HG02885 (cell line): ENCODE measurements at regions not wholly inside any gene's neighbourhood (a gene's known extent, or its start where the extent isn't known, plus 50 kb on each side); places are given as distances from the start of the nearest gene placed in this dataset.
A peak's percentile ranks its signal among the peaks of the same experiment; 100 is the strongest.

Source experiments
- ATAC-seq: cut with Tn5 transposase; IDR thresholded peaks from one replicate; pipeline ENCODE4 v1.9.1; 2021; ENCODE audit warnings: mild to moderate bottlenecking; ENCODE audit not compliant: unreplicated experiment, poor library complexity

DNA sequence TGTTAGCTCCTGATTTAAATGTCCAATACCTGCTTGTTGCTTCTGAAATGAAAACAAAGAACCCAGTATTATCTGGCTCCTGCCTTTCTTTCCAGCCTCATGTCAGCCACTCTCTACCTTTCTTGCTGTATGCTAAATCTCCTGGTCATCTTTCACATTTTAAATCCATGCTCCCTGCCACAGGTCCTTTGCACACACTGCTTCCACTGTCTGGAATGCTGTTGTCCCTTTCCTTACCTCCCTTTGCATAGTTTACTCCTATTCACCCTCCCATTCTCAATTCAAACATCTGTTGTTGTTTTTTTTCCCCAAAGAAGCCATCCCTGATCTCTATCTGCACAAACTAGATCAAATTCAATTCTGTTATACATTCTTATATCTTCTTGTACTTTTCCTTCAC, 97.0 kb upstream of the NR4A3 start:
- no peak for ATAC-seq

DNA sequence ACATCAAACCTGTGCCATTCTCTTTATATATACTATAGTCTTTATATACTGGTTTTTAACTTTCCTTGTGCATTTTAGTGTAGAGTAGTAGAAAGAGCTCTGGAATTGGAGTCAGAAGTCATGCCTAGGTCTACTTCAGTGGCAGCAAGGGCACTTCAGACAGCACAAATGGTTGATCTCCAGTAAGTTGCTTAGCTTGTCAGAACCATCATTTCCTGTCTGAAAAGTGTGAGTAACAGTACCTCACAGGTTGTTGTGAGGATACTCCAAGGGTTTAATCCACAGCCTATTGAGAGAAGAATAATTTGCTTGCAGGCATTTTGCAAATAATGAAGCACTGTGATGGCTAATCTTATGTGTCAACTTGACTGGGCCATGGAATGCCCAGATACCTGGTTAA, 95.8 kb upstream of the NR4A3 start:
- no peak for ATAC-seq

DNA sequence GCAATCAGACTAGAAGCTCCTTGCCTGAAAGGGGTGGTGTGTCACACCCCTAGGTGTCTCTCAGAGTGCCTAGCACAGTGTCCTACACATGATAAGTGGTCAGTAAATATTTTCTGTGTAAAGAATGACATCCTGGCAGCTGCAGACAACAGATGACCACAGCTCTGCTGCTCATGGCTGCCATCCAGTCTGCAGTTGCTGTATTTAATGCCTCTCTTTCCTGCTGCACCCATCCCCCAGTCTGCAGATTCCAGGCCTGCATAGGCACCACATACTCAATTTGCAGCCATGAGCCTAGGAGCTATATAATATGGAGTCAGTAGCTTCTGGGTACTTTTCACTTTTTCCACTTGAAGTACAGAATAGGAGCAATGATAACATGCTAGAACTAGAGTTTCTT, 94.9 kb upstream of the NR4A3 start:
- no peak for ATAC-seq

DNA sequence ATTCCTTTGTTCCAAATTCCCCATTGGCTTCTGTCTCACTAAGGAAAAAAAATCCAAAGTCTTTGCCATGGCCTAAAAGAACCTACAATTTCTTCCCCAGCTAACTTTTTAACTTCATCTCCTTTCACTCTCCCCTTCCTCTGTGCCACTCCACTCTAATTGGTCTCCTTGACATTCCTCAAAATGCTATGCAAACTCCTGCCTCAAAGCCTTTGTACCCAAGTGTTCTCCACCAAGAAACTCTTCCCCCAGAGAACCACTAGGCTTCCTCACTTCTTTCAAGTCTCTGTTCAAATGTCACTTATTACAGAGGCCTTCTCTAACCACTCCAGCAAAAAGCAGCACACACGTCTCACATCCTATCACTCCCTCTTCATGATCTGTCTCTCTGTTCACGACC, 91.6 kb upstream of the NR4A3 start:
- ATAC-seq: no peak

DNA sequence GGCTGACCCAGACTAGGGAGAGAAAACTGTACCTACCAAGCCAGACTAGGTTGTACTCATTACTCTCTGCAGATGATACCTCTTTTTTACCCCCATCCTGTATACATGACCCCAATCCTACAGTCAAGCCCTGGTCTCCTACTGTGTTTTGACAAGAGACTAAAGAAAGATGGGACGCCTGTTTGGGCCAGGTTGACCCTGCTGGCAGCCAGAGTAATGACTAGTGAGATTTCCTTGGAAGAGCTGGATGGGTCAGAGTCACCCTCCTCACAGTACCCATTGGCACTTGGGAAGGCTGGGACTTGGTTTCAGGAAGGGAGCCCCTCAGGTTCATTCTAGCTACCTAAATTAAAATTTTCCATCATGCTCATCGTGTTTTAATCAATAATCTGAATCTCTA, 89.7 kb upstream of the NR4A3 start:
- no peak for ATAC-seq

DNA sequence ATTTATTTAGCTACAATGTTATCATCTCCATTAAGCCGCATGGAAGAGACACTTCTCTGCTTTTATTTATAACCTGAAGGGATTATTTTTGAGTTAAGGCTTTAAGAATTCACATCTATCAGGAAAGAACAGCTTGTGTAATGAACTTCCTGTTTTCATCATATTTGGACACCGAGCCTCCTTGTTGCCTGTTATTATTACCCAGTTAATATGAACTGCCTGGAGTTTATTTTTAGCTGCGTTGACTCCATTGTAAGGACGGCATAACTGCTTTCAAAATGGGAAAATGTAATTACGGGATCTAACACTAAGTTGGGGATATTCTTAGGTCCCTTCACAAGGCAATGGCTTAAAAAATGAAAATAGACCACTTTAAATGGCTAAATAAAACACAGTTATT, 89.0 kb upstream of the NR4A3 start:
- ATAC-seq: no peak

DNA sequence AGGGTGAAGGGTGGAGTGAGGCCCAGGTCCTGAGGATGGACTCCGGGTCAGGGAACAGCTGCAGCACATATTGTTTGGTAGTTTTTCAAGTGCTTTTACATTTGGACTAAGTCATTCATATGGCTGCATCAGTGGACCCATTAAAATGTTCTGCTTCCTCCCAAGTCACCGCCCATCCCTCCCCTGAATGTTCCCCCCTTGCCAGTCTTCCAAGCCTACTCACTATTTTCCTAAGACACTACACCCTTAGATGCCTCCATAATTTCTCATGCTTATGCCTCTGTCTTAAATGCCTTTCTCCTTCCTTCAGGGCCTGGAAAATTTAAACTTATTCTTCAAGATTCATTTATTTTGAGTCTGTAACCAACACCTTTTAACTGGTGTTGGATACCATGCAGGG, 86.6 kb upstream of the NR4A3 start:
- ATAC-seq: no peak

DNA sequence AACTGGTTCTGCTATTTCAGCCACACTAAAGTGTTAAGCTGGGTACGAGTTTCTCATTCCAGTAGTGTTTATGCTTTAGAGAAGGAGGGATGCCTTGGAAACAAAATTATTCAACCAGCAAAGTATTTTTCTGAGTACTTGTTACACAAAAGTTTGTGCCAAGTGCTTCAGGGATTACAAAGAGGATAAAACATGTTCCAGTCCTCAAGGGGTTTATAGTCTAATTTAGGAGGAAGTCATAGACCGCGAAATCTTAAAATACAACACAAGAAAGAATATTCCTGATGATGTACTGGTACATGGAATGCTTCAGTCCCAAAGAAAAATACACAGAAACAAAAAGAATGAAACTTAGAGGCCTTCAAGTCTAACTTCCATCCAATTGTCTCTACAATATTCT, 85.4 kb upstream of the NR4A3 start:
- no peak for ATAC-seq

DNA sequence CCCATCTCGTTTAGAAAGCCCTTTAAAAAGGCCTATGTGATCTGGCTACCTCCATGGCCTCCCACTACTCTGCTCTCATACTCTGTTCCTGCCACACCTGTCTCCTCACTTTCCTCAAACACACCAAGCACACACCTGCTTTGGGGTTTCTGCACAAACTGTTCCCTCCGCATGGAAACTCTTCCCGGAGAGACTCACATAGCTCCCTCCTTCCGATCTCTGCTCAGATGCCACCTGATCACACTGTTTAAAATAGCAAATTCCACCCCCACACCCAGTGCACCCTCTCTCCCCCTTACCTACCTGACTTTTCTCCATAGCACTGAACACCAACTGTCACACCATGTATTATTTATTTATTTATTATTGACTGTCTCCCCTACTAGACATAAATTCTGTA, 84.0 kb upstream of the NR4A3 start:
- no peak for ATAC-seq

DNA sequence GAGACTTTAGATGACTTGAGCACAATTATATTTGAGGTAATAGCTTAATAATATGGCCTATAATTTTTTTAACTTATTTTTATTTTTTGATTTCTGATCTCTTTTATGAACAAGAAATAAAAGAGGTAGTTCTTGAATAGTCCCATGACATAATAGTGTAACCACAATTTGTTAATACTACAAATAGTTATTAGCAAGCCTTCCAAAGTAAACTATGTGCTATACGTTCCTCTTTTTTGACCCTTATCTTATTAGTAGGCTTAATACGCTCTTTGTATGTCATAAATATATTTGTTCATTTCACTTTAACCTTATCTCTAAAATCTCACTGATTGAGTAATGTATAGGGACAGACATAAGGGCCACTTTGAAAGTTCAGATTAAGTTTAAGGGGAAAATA, 78.7 kb upstream of the NR4A3 start:
- ATAC-seq: no peak

DNA sequence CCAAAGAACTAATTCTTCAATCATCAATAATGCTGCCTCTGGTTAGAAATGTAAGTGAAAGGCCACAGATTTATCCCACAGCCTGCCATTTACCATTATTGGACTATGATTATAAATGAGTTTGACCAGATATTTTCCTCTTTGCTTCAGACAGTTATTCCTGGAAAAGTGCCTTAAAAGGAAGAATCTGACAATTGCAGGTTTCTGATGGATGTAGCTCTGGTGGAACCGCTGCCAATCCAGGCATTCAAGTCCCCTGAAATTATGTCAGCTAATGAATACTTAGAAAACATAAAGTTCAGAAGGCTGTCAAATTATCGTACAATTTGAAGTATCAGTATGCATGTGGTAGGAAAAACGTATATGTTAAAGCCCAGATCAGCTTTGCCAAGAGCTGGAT, 78.2 kb upstream of the NR4A3 start:
- ATAC-seq: no peak

DNA sequence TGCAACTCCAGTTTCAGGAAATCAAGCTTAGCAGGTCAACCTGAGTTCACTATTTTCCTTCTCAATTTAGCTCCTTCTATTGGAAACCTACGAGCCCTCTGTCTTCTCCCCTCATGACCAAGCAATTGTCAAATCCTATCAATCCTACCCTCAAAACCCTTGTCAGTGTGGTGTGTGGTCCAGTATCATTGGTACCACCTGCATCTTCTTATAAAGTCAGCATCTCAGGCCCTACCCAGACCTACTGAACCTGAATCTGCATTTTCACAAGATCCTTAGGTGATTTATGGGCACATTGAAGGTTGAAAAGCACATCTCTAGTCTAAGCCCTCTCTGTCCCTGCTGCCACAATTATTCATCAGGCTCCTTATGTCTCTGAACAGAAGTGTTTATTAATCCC, 77.6 kb upstream of the NR4A3 start:
- ATAC-seq: no peak

DNA sequence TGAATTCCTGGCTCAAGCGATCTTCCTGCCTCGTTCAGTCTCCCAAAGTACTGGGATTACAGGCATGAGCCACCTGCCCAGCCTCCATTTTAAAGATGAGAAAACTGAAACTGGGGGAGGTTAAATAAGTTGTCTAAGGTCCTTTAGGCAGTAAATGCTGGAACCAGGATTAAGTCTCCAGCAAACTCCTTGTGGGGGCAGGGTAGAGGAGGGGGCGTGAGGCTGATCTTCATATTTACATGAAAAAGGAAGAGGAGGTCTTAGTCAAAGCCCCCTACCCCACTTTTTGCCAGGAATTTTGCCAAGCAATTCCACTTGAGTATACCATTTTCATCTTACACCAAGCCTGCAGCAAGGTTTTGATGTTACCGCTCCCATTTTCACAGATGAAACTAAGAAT, 76.6 kb upstream of the NR4A3 start:
- no peak for ATAC-seq

DNA sequence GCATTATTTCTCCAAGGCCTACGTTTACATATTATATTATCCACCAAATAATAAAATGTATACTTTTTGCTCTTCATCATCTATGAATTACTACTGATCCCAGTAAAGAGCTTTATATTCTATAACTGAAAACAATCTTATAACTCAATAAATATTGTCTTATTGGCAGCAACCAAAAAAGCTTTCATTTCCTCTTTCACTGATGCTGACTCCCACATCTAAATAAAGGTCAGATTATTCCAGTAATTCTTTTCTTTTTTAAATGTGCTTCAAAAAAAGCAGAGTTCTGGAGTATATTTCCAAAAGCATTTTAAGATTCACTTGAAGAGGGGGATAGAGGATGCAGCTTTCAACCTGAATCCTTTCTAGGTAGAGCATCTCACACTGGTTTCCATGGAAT, 75.3 kb upstream of the NR4A3 start:
- ATAC-seq: no peak

DNA sequence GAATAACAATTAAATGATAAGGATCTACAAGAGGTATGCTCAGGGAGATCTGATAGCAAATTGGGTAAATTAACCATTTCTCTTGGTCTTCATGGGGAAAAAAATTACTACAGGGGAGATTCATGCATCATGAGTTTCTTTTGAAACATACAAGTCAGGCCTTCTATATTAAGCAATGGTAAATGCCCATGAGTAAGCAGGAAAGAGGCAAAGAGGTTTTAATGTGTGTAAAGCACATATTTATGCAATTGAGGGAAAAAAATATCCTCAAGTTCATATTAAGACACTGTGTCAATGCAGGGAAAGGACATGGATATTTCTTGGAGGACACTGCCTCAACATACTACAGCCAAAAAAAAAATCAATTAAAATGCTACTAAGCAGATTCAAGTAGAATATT, 73.4 kb upstream of the NR4A3 start:
- ATAC-seq: no peak

DNA sequence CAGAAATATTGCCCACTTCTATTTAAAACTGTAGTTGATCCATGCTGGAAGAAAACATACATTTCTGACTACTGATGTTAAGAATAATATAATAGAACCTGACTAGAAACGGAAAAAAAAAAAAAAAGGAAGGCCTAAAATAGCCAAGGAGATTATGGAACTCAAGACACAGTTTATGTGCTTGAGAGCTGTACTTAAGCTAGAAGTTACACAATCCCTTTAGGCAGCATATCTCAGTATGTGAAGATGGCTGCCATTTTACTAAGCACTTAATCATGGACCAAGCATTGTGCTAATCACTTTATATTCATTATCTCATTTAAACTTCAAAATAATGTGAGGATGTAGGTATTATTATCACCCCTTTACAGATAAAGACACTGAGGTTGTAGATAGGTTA, 73.0 kb upstream of the NR4A3 start:
- ATAC-seq: no peak

DNA sequence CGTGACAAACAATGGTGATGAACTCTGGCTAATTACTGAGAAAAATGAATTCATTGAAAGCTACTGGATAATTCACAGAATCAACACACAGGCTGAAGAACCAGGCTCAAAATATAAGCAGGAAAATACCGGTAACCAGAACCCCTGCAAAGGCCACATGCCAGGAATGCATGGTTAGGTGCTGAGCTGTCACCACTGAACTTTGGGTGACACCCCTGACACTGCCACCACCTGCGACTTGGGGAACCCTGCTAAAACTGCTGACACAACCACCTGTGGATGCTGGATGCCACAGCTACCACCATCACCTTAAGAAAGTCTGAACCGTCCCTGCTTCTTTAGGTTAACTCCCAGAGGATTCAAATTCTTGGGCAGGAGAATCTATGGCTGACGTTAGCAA, 72.0 kb upstream of the NR4A3 start:
- no peak for ATAC-seq

DNA sequence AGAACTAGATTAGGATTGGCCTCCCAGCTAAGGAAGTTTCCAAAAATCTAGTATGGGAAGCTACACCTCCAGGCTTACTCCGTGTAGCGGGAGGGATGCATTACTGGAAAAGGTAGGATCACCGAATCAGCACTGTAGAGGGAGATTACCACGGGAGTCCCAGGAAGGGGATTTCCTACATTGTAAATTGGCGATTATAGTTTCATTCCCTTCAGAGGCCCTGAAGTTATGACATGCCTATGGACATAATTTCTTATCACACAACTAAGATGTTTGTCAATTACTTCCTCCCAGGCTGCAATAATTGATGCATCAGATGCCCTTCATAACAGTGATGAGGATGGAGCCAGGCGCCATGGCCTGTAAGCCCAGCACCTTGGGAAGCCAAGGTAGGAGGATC, 71.2 kb upstream of the NR4A3 start:
- no peak for ATAC-seq

DNA sequence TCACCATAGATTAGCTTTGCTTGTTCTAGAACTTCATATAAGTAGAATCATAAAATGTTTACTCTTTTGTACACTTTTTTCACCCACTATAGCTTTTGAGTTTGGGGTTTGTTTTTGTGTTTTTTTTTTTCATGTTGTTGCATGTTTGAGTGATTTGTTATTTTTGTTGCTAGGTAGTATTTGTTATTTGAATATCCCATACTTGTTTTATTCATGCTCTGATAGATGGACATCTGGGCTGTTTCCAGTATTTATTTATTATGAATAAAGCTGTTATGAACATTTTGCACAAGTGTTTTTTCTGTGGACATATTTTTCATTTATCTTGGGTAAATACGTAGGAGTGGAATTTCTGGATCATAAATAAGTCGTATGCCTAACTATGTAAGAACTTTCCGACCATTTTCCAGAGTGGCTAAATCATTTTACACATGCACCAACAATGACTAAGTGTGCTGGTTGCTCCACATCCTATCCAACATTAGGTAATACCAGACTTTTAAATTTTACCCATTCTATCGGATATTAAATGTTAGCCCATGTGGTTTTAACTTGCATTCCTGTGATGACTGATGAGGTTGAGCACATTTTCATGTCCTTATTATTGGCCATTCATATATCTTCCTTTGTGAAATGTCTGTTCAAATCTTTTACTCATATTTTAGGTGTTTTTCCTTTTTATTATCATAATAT, 69.1 kb upstream of the NR4A3 start:
- ATAC-seq: no peak

DNA sequence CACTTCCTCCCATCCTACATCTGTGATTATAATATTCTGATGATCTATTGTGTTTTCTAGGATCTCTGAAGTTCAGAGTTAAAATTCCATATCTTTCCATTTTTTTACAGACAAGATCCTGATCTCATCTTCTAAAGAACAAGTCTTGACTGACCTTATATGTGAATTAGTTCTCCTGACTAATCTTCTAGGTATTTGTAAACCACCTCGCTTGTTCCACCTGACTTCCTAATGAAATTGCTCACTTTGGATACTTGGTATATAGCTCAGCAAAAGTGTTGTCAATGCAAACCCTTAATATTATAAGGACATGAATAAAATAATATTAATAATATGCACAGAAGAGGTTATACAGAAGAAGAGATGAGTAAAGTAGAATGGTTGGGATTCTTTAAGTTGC, 68.2 kb upstream of the NR4A3 start:
- no peak for ATAC-seq

DNA sequence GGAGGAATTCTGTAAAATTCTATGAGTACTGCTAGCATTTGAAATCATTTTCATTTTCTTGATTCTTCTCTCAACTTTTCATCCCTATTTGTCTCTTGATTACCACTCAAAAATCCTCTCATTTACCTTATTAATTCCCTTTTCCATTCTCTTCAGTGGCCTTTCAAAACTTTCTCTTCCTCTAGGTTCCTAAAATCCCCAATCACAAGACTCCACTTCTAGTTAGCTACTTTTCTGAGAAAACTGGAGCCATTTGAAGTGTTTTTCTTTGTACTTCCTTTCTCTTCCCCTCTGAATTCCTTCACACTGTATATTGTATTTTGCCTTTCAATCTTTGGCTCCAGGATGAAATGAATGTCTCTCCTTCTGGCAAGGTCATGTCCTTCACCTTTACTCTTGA, 61.3 kb upstream of the NR4A3 start:
- no peak for ATAC-seq

DNA sequence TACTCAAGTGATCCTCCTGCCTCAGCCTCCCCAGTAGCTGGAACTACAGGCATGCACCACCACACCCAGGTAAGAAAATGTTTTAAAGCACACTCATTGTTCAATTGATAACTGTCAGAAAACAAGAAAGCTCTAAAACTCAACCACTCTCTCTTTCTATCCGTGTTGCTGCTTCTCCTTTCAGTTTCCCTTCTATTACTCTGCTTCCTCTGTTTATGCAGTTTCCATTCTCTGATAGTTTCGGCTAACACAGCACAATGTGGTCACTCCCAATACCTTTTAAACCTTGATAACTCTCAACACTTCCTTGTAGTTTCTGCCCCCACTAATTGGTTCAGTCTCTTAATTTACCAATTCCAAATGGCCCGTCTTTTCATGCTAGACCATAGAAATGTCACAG, 59.2 kb upstream of the NR4A3 start:
- ATAC-seq: peak; percentile 99
